Common myeloid progenitor, CD34-positive (primary cell): ENCODE measurements at regions not wholly inside any gene's neighbourhood (a gene's known extent, or its start where the extent isn't known, plus 50 kb on each side); places are given as distances from the start of the nearest gene placed in this dataset.

Experiments used
- CTCF ChIA-PET: fragments of 350-600 bp; sonication (Branson Sonifier 250); formaldehyde crosslinking; loops from one replicate; lab custom pipeline; 2021; ENCODE audit warnings: antibody characterized with exemption; lab: Charles Lee
- POLR2A ChIA-PET: fragments of 350-600 bp; sonication (Branson Sonifier 250); formaldehyde crosslinking; loops from one replicate; lab custom pipeline; 2021; ENCODE audit warnings: antibody characterized with exemption; lab: Charles Lee
- DNase-seq, 3 donors: peaks; one replicate each; pipeline versions ENCODE4 v3.0.0 to v3.0.0-alpha.2; 2013
- H3K27ac ChIP-seq, 2 experiments: 1 replicate in 1 of 2; 2 replicates in 1 of 2; pipeline ENCODE4 v1.7.0; 2013; ENCODE audit warnings: inconsistent platforms in 2 of 2, low read length in 2 of 2, mild to moderate bottlenecking in 2 of 2, low read depth in 1 of 2, moderate library complexity in 1 of 2; ENCODE audit not compliant: severe bottlenecking in 2 of 2, insufficient read depth in 1 of 2, poor library complexity in 1 of 2
- H3K27me3 ChIP-seq, 5 experiments: replicated peaks in 2 of 5; 1 replicate in 3 of 5; 2 replicates in 2 of 5; pipeline versions ENCODE4 v1.6.1 to v1.7.0; 2013; ENCODE audit warnings: low read length in 4 of 5, mild to moderate bottlenecking in 2 of 5, moderate library complexity in 2 of 5, inconsistent platforms in 1 of 5; ENCODE audit not compliant: insufficient read depth in 5 of 5, control insufficient read depth in 4 of 5
- H3K36me3 ChIP-seq, 4 experiments: 1 replicate in 2 of 4; 2 replicates in 2 of 4; pipeline versions ENCODE4 v1.6.1 to v1.7.0; 2013; ENCODE audit warnings: low read length in 3 of 4, control low read depth in 1 of 4, mild to moderate bottlenecking in 1 of 4; ENCODE audit not compliant: control insufficient read depth in 4 of 4, insufficient read depth in 4 of 4
- H3K4me1 ChIP-seq, 4 experiments: 1 replicate in 3 of 4; 2 replicates in 1 of 4; pipeline versions ENCODE4 v1.6.1 to v1.7.1; 2013; ENCODE audit warnings: low read length in 3 of 4, mild to moderate bottlenecking in 3 of 4, control low read depth in 1 of 4, inconsistent platforms in 1 of 4, moderate library complexity in 1 of 4; ENCODE audit not compliant: control insufficient read depth in 4 of 4, insufficient read depth in 4 of 4; ENCODE audit errors: control extremely low read depth in 1 of 4
- H3K4me3 ChIP-seq, 7 experiments: 1 replicate in 4 of 7; 2 replicates in 3 of 7; pipeline versions ENCODE4 v1.5.1 to v1.7.0; 2013; ENCODE audit warnings: mild to moderate bottlenecking in 7 of 7, low read length in 6 of 7, moderate library complexity in 6 of 7, inconsistent platforms in 2 of 7, low read depth in 2 of 7, control low read depth in 1 of 7; ENCODE audit not compliant: insufficient read depth in 4 of 7, control insufficient read depth in 1 of 7; ENCODE audit errors: extremely low read depth in 1 of 7
- H3K9me3 ChIP-seq, 5 experiments: 1 replicate in 4 of 5; 2 replicates in 1 of 5; pipeline versions ENCODE4 v1.6.1 to v1.7.1; 2013; ENCODE audit warnings: low read length in 4 of 5, mild to moderate bottlenecking in 2 of 5, inconsistent platforms in 1 of 5, low read depth in 1 of 5, moderate library complexity in 1 of 5; ENCODE audit not compliant: control insufficient read depth in 4 of 5, insufficient read depth in 2 of 5; ENCODE audit errors: control extremely low read depth in 1 of 5
- WGBS: methylation state at CpG from one replicate; pipeline ENCODE4 v1.1.5; 2013; ENCODE audit not compliant: insufficient coverage; 5-methylcytosine and 5-hydroxymethylcytosine counted together

GRCh38 chr7:16171928-16172327, 249.4 kb downstream of the CRPPA start:
- no peak for DNase-seq
- Histone ChIP-seq H3K4me3 (no peak overlapping the region), H3K27ac (no peak overlapping the region), H3K27me3 (no peaks in the 10 kb centered on the region), H3K4me1 (peaks cover 0 to 7% (median 0%) of the 10 kb centered on the region in 4 experiments), H3K36me3 (no peaks in the 10 kb centered on the region), H3K9me3 (peaks cover 0 to 4% (median 0%) of the 10 kb centered on the region in 5 experiments)
- ChIA-PET POLR2A (no interaction called here), CTCF (no interaction called here)
- 81% methylated on average over 2 of the region's 3 CpGs for WGBS

DNA sequence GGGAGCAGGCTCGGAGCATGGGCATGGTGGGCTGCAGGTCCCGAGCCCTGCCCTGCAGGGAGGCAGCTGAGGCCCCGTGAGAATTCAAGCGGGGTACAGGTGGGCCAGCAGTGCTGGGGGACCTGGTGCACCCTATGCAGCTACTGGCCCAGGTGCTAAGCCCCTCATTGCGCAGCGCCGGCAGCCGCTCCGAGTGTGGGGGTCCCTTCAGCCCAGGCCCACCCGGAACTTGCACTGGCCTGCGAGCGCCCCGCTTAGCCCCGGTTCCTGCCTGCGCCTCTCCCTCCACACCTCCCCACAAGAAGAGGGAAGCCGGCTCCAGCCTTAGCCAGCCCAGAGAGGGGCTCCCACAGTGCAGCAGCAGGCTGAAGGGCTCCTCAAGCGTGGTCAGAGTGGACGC, 250.7 kb downstream of the CRPPA start:
- peaks cover 0 to 4% (median 0%) of the 10 kb centered on the region in 5 experiments for H3K9me3 ChIP-seq
- WGBS, result 97% methylated on average over 17 of the region's 18 CpGs
- H3K27me3 ChIP-seq, result no peaks in the 10 kb centered on the region
- ChIA-PET CTCF (no interaction called here), POLR2A (no interaction called here)
- H3K36me3 ChIP-seq, result no peaks in the 10 kb centered on the region
- H3K27ac ChIP-seq, result no peak overlapping the region
- no peak for DNase-seq
- peaks cover 0 to 7% (median 0%) of the 10 kb centered on the region in 4 experiments for H3K4me1 ChIP-seq
- H3K4me3 ChIP-seq, result no peak overlapping the region

DNA sequence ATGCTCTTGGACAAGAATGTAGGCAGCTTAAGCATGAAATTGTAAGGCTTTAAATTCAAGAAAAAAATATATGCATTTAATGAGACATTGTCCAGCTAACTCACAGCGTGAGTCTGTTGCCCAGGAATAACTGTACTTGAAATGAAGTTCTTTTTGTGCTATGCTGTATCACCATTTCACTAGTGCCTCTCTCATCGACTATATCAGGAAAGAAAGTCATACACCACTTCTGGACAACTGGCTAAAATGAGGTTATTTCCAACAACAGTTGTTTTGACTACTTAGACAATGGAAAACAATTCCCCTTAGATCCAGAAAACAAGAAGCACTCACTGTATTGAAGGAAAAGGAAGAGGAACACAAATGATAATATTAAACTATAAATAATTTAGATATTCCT, 251.8 kb downstream of the CRPPA start:
- no peak overlapping the region for H3K4me3 ChIP-seq
- H3K9me3 ChIP-seq, result peaks cover 0 to 8% (median 0%) of the 10 kb centered on the region in 5 experiments
- DNase-seq, result no peak
- no peak overlapping the region for H3K27ac ChIP-seq
- ChIA-PET CTCF (interaction anchor here (0.6 kb wide), 1 partner anchor 1153 kb away, joined by 3 read pairs; no protein-coding TSS in a partner anchor), POLR2A (no interaction called here)
- H3K4me1 ChIP-seq, result peaks cover 0 to 7% (median 0%) of the 10 kb centered on the region in 4 experiments
- no peaks in the 10 kb centered on the region for H3K27me3 ChIP-seq
- no peaks in the 10 kb centered on the region for H3K36me3 ChIP-seq
- WGBS, result no CpG with 5 or more reads among the region's 2 CpGs

DNA sequence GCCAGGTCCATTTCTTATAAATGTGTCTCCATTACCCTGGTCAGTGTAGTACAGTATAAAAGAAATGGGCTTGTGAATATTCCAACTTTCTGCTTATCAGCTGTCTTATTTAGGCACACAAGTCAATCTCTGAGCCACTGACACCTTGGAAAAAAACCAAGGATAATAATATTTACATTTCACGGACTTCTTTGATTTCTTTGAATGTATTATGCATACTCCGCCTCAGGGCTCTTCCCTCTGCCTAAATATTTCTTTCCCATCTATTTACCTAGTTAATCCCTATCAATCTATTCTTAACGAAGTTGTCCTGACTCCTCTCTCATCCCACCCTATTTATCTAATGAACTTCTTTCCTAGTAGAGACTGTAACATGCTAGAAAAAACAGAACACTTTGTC, 253.8 kb downstream of the CRPPA start:
- POLR2A ChIA-PET, result no interaction called here
- DNase-seq, result no peak
- WGBS, result 93% methylated on average over 3 of the region's 3 CpGs

DNA sequence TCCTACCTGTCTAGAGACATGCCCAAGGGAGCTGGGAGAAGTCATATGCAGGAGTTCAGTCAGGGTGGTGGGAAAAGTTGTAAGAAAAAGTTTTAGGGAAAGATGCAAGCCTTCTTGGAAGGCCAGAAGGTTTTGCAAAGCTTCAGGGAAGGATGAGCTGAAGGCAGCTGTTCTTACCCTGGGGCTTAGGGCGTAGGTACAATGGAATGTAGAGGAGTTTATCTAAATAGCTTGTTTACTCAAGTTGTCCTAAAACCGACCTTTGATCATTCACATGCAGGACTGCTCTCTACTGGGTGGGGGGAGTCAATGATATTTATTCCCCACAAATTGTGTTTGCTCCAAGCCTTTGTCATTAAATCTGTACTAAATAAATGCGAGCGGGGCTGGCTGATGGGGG, 277.0 kb downstream of the CRPPA start:
- WGBS, result 96% methylated on average over 4 of the region's 4 CpGs
- ChIA-PET CTCF (no interaction called here), POLR2A (no interaction called here)
- H3K27me3 ChIP-seq, result no peaks in the 10 kb centered on the region
- no peak for DNase-seq
- peaks cover 5 to 31% (median 11%) of the 10 kb centered on the region in 5 experiments for H3K9me3 ChIP-seq
- H3K4me3 ChIP-seq, result no peak overlapping the region
- H3K4me1 ChIP-seq, result no peaks in the 10 kb centered on the region
- H3K36me3 ChIP-seq, result no peaks in the 10 kb centered on the region
- H3K27ac ChIP-seq, result no peak overlapping the region

More for the DNA sequence above, 253.8 kb downstream of the CRPPA start:
- H3K27ac ChIP-seq, result no peak overlapping the region
- H3K4me3 ChIP-seq, result no peak overlapping the region
- H3K36me3 ChIP-seq, result no peaks in the 10 kb centered on the region
- H3K27me3 ChIP-seq, result no peaks in the 10 kb centered on the region
- H3K9me3 ChIP-seq, result peaks cover 0 to 8% (median 0%) of the 10 kb centered on the region in 5 experiments
- CTCF ChIA-PET, result no interaction called here
- peaks cover 0 to 7% (median 0%) of the 10 kb centered on the region in 4 experiments for H3K4me1 ChIP-seq

- CTCF ChIA-PET, result no interaction called here
- no peaks in the 10 kb centered on the region for H3K27me3 ChIP-seq
- peaks cover 0 to 1% (median 0%) of the 10 kb centered on the region in 5 experiments for H3K9me3 ChIP-seq
- no peaks in the 10 kb centered on the region for H3K36me3 ChIP-seq
- POLR2A ChIA-PET, result no interaction called here
- DNase-seq, result no peak
- no CpG with 5 or more reads among the region's 2 CpGs for WGBS
- no peak overlapping the region for H3K27ac ChIP-seq
- no peaks in the 10 kb centered on the region for H3K4me1 ChIP-seq
- no peak overlapping the region for H3K4me3 ChIP-seq
Observed at GRCh38 chr7:16137944-16138343, 283.4 kb downstream of the CRPPA start.

DNA sequence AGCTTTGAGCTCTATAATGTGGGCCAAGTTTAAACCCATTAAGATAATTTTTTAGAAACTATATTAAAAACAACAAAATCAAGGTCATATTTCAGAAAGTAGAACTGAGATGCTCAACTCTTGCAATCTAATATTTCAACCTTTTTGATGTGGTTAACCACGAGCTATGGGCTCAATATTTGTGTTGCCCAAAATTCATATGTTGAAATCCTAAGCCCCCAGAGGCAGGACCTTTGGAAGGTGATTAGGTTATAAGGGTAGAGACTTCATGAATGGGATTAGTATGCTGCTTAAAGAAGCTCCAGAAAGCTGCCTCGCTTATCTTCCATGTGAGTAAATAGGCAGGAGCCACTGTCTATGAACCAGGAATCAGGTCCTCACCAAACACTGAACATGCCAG, 284.4 kb downstream of the CRPPA start:
- Histone ChIP-seq H3K27me3 (no peaks in the 10 kb centered on the region), H3K9me3 (peaks cover 0 to 1% (median 0%) of the 10 kb centered on the region in 5 experiments), H3K27ac (no peak overlapping the region), H3K4me3 (no peak overlapping the region), H3K4me1 (no peaks in the 10 kb centered on the region), H3K36me3 (no peaks in the 10 kb centered on the region)
- WGBS, result 100% methylated on average over 2 of the region's 2 CpGs
- ChIA-PET POLR2A (no interaction called here), CTCF (no interaction called here)
- DNase-seq, result peak in 2 of 3 donors; percentile 9 to 19
